GM21515 (cell line): ENCODE measurements at regions not wholly inside any gene's neighbourhood (a gene's known extent, or its start where the extent isn't known, plus 50 kb on each side); places are given as distances from the start of the nearest gene placed in this dataset.
"Not testable (repeated sequence)": the region's sequence is repeated elsewhere in the genome, so short reads cannot be mapped to it uniquely, and the experiment has no call there.

Experiments
- ATAC-seq: cut with Tn5 transposase; IDR thresholded peaks from one replicate; pipeline ENCODE4 v1.9.1; 2021; ENCODE audit not compliant: unreplicated experiment

GRCh38 chr14:89469210-89470198, 52.5 kb upstream of the FOXN3 start:
- no peak for ATAC-seq

- no peak for ATAC-seq
These were observed 51.5 kb upstream of the FOXN3 start for GRCh38 chr14:89468566-89468965.

DNA sequence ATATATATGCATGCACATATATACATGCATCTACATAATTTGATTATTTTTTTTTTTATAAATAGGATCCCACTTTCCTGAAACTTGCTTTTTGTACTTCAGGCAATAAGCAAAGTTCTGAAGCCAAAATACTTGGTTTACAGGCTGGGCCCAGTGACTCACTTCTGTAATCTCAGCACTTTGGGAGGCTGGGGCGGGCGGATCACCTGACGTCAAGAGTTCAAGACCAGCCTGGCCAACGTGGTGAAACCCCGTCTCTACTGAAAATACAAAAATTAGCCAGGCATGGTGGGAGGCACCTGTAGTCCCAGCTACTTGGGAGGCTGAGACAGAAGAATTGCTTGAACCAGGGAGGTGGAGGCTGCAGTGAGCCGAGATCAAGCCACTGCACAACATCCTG, 51.0 kb upstream of the FOXN3 start:
- not testable (repeated sequence) for ATAC-seq

GRCh38 chr14:89466944-89467343, 49.9 kb upstream of the FOXN3 start:
- ATAC-seq = no peak
